Fibroblast of lung (primary cell): ENCODE measurements at regions not wholly inside any gene's neighbourhood (a gene's known extent, or its start where the extent isn't known, plus 50 kb on each side); places are given as distances from the start of the nearest gene placed in this dataset.

Experiments
- DNase-seq, 2 donors: peaks; one replicate each; pipeline versions ENCODE4 v3.0.0 to v3.0.0-alpha.2; 2010; ENCODE audit warnings: low read depth in 2 of 2
- H2AFZ ChIP-seq: 2 replicates; pipeline ENCODE4 v1.5.1; 2012; ENCODE audit warnings: low read length, control low read depth, inconsistent platforms
- H3K27ac ChIP-seq: 2 replicates; pipeline ENCODE4 v1.5.1; 2011; ENCODE audit warnings: low read length, control low read depth; ENCODE audit not compliant: insufficient read depth
- H3K27me3 ChIP-seq: 2 replicates; pipeline ENCODE4 v1.5.1; 2011; ENCODE audit warnings: mild to moderate bottlenecking, low read length; ENCODE audit not compliant: control insufficient read depth, insufficient read depth
- H3K36me3 ChIP-seq: 2 replicates; pipeline ENCODE4 v1.5.1; 2011; ENCODE audit warnings: low read length; ENCODE audit not compliant: control insufficient read depth, insufficient read depth
- H3K4me1 ChIP-seq: 2 replicates; pipeline ENCODE4 v1.5.1; 2011; ENCODE audit warnings: low read length; ENCODE audit not compliant: control insufficient read depth, insufficient read depth; ENCODE audit errors: extremely low read depth
- H3K4me2 ChIP-seq: 2 replicates; pipeline ENCODE4 v1.5.1; 2011; ENCODE audit warnings: low read length, control low read depth; ENCODE audit not compliant: insufficient read depth; ENCODE audit errors: extremely low read depth
- H3K4me3 ChIP-seq, 4 experiments: fragments of 200-600 bp in 1 of 4; sonication (generic) in 1 of 4; replicated peaks in 1 of 4; 2 replicates each; pipeline ENCODE4 v1.5.1; 2011 to 2016; ENCODE audit warnings: low read length in 4 of 4, low read depth in 3 of 4, mild to moderate bottlenecking in 3 of 4, control low read depth in 2 of 4, inconsistent platforms in 1 of 4, mixed read lengths in 1 of 4; ENCODE audit not compliant: insufficient read depth in 1 of 4; ENCODE audit errors: control extremely low read depth in 1 of 4
- H3K79me2 ChIP-seq: 2 replicates; pipeline ENCODE4 v1.5.1; 2012; ENCODE audit warnings: mild to moderate bottlenecking, low read length, inconsistent platforms; ENCODE audit not compliant: control insufficient read depth, insufficient read depth
- H3K9ac ChIP-seq: 2 replicates; pipeline ENCODE4 v1.5.1; 2011; ENCODE audit warnings: mild to moderate bottlenecking, low read length, control low read depth; ENCODE audit not compliant: insufficient read depth
- H3K9me3 ChIP-seq: 2 replicates; pipeline ENCODE4 v1.5.1; 2012; ENCODE audit warnings: low read depth, low read length; ENCODE audit not compliant: control insufficient read depth, insufficient read depth
- H4K20me1 ChIP-seq: 2 replicates; pipeline ENCODE4 v1.5.1; 2011; ENCODE audit warnings: low read length; ENCODE audit not compliant: control insufficient read depth, insufficient read depth; ENCODE audit errors: extremely low read depth
- CTCF ChIP-seq, 2 donors: IDR thresholded peaks in 1 of 2; conservative IDR thresholded peaks in 1 of 2; 1 replicate in 1 of 2; 2 replicates in 1 of 2; pipeline ENCODE4 v1.5.1; 2011 to 2012; ENCODE audit warnings: low read length in 2 of 2, control low read depth in 1 of 2, inconsistent platforms in 1 of 2, low read depth in 1 of 2, mild to moderate bottlenecking in 1 of 2
- EZH2 ChIP-seq: IDR thresholded peaks from 2 replicates; pipeline ENCODE4 v1.5.1; 2012; ENCODE audit warnings: low read length, control low read depth, mild to moderate bottlenecking; ENCODE audit errors: missing control alignments

- Histone ChIP-seq H3K4me2 (no peak overlapping the region), H3K27me3 (peaks cover 2% of the 10 kb centered on the region), H2AFZ (no peak overlapping the region), H3K9ac (no peak overlapping the region), H3K79me2 (no peaks in the 10 kb centered on the region), H3K4me3 (no peak overlapping the region), H3K27ac (no peak overlapping the region), H3K36me3 (no peaks in the 10 kb centered on the region), H4K20me1 (no peaks in the 10 kb centered on the region), H3K9me3 (no peaks in the 10 kb centered on the region), H3K4me1 (no peaks in the 10 kb centered on the region)
- DNase-seq, result no peak
- TF ChIP-seq EZH2, result no peak
- no peak for TF ChIP-seq CTCF (conservative IDR thresholded peaks at IDR 0.05 in 1 of 2, IDR thresholded peaks at IDR 0.05 in 1 of 2; ENCODE audit: low read depth in 1 of 2, low read length in 2 of 2)
These were observed 76.0 kb upstream of the GPR12 start for GRCh38 chr13:26836626-26837025.

GRCh38 chr13:26834646-26835045 lies 74.1 kb upstream of the GPR12 start:
- DNase-seq, result no peak
- no peak overlapping the region for H3K9ac ChIP-seq
- no peak overlapping the region for H3K27ac ChIP-seq
- H3K4me1 ChIP-seq, result no peaks in the 10 kb centered on the region
- TF ChIP-seq CTCF (conservative IDR thresholded peaks at IDR 0.05 in 1 of 2, IDR thresholded peaks at IDR 0.05 in 1 of 2; ENCODE audit: low read depth in 1 of 2, low read length in 2 of 2) (no peak), EZH2 (no peak)
- no peaks in the 10 kb centered on the region for H3K79me2 ChIP-seq
- no peak overlapping the region for H2AFZ ChIP-seq
- H3K4me3 ChIP-seq, result no peak overlapping the region
- no peaks in the 10 kb centered on the region for H4K20me1 ChIP-seq
- no peaks in the 10 kb centered on the region for H3K36me3 ChIP-seq
- no peaks in the 10 kb centered on the region for H3K9me3 ChIP-seq
- no peak overlapping the region for H3K4me2 ChIP-seq
- peaks cover 2% of the 10 kb centered on the region for H3K27me3 ChIP-seq

GRCh38 chr13:26831336-26831908 lies 70.8 kb upstream of the GPR12 start:
- no peaks in the 10 kb centered on the region for H4K20me1 ChIP-seq
- no peak overlapping the region for H3K4me2 ChIP-seq
- no peak overlapping the region for H3K4me3 ChIP-seq
- no peak for DNase-seq
- no peaks in the 10 kb centered on the region for H3K79me2 ChIP-seq
- TF ChIP-seq EZH2, result no peak
- no peak for TF ChIP-seq CTCF (conservative IDR thresholded peaks at IDR 0.05 in 1 of 2, IDR thresholded peaks at IDR 0.05 in 1 of 2; ENCODE audit: low read depth in 1 of 2, low read length in 2 of 2)
- no peaks in the 10 kb centered on the region for H3K4me1 ChIP-seq
- H3K9me3 ChIP-seq, result no peaks in the 10 kb centered on the region
- no peaks in the 10 kb centered on the region for H3K27me3 ChIP-seq
- H3K36me3 ChIP-seq, result no peaks in the 10 kb centered on the region
- H3K9ac ChIP-seq, result no peak overlapping the region
- H2AFZ ChIP-seq, result no peak overlapping the region
- H3K27ac ChIP-seq, result no peak overlapping the region
